Spleen (tissue), 11 donors: ENCODE measurements at regions not wholly inside any gene's neighbourhood (a gene's known extent, or its start where the extent isn't known, plus 50 kb on each side); places are given as distances from the start of the nearest gene placed in this dataset.

ENCODE experiments used
- DNase-seq: peaks from one replicate; pipeline ENCODE4 v3.0.0-alpha.2; 2020
- H3K27ac ChIP-seq, 8 donors: fragments of 200-600 bp; sonication (generic) in 7 of 8; 1 replicate in 4 of 8; 2 replicates in 4 of 8; pipeline versions ENCODE4 v1.5.0 to v1.8.0; 2016 to 2021; ENCODE audit warnings: inconsistent platforms in 4 of 8, mild to moderate bottlenecking in 4 of 8, moderate library complexity in 1 of 8
- H3K27me3 ChIP-seq, 7 donors: fragments of 200-600 bp; sonication (generic) in 6 of 7; replicated peaks in 1 of 7; 1 replicate in 4 of 7; 2 replicates in 3 of 7; pipeline versions ENCODE4 v1.5.0 to v1.8.0; 2016 to 2021; ENCODE audit warnings: inconsistent platforms in 3 of 7, mild to moderate bottlenecking in 1 of 7
- H3K36me3 ChIP-seq, 6 donors: fragments of 200-600 bp; sonication (generic) in 5 of 6; 1 replicate in 4 of 6; 2 replicates in 2 of 6; pipeline versions ENCODE4 v1.5.0 to v1.8.0; 2016 to 2021; ENCODE audit warnings: inconsistent platforms in 2 of 6
- H3K4me1 ChIP-seq, 6 donors: fragments of 200-600 bp; sonication (generic) in 5 of 6; 1 replicate in 3 of 6; 2 replicates in 3 of 6; pipeline versions ENCODE4 v1.5.0 to v1.8.0; 2016 to 2021; ENCODE audit warnings: inconsistent platforms in 3 of 6
- H3K4me3 ChIP-seq, 8 donors: fragments of 200-600 bp; sonication (generic) in 7 of 8; 1 replicate in 4 of 8; 2 replicates in 4 of 8; pipeline versions ENCODE4 v1.5.0 to v1.8.0; 2016 to 2021; ENCODE audit warnings: inconsistent platforms in 4 of 8, mild to moderate bottlenecking in 4 of 8, moderate library complexity in 2 of 8
- H3K9me3 ChIP-seq, 8 donors: fragments of 200-600 bp; sonication (generic) in 7 of 8; 1 replicate in 4 of 8; 2 replicates in 4 of 8; pipeline versions ENCODE4 v1.5.0 to v1.8.0; 2016 to 2021; ENCODE audit warnings: inconsistent platforms in 4 of 8
- POLR2A ChIP-seq, 3 donors: fragments of 450-650 bp; IDR thresholded peaks; one replicate each; pipeline ENCODE4 v1.5.1; 2017; ENCODE audit warnings: antibody characterized with exemption in 3 of 3, mild to moderate bottlenecking in 1 of 3
- POLR2AphosphoS5 ChIP-seq, 3 donors: sonication (generic); formaldehyde crosslinking; IDR thresholded peaks; one replicate each; pipeline ENCODE4 v1.5.1; 2017; ENCODE audit warnings: antibody characterized with exemption in 3 of 3
- WGBS, 5 donors: extraction: QIAGEN DNeasy Blood & Tissue Kit in 3 of 5; methylation state at CpG; one replicate each; pipeline versions ENCODE4 v1.1.5 to v1.1.7; 2013 to 2018; 5-methylcytosine and 5-hydroxymethylcytosine counted together
- intact Hi-C: fragments of 100-400 bp; cut with DNase I; formaldehyde crosslinking; loops from one replicate; pipeline ENCODE4 v1.15.0; 2023; ENCODE audit warnings: low total_unique reads
- TF ChIP-seq, protein P1 (sequence below), 11 experiments: fragments of 200-600 bp in 7 of 11; fragments of 450-650 bp in 4 of 11; sonication (generic) in 4 of 11; IDR thresholded peaks in 8 of 11; conservative IDR thresholded peaks in 3 of 11; 1 replicate in 7 of 11; 2 replicates in 4 of 11; pipeline versions ENCODE4 v1.4.0 to v1.8.0; 2016 to 2021; ENCODE audit warnings: antibody characterized with exemption in 11 of 11, inconsistent platforms in 4 of 11, mild to moderate bottlenecking in 1 of 11
- donor health status: healthy with polysubstance abuse.
- donor health status: DM: no; HTN: no; CAD: no; lungs with moderate emphysema.
- donor health status: DM: no; HTN: no; CAD: no.
- donor health status: Bipolar disorder and iron deficiency.
- donor health status: healthy.
- donor health status: DM: no; HTN: no; CAD: no.
- donor health status: DM: yes; HTN: yes; CAD: no.

DNA sequence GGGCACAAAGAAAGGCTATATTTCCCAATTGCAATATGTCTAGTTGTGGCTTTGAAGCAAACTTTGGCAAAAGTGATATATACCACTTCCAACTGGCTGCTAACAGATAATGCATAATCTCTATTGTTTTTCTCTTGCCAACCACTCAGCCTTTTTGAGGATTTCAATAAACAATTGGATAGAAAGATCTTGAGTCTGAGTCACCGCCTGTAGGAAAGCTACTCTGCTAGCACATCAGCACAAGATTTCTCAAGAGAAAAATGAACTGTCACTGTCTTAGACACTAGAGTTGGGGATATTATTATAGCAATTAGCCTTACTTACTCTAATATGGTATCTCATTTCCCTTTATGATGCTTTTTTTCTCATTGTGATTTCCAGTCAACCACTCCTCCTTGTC, 119.7 kb downstream of the SST start:
- Histone ChIP-seq H3K9me3 (no peaks in the 10 kb centered on the region), H3K27me3 (peaks cover 0 to 27% (median 0%) of the 10 kb centered on the region in 7 donors), H3K27ac (no peak overlapping the region), H3K4me3 (no peak overlapping the region), H3K36me3 (no peaks in the 10 kb centered on the region), H3K4me1 (no peaks in the 10 kb centered on the region)
- 93 to 100% (median 97%) methylated on average over 1 of the region's 1 CpG for WGBS, 5 donors
- DNase-seq = no peak
- intact Hi-C loops = no loop called here
- no peak for TF ChIP-seq POLR2A (IDR thresholded peaks at IDR 0.05)
- TF ChIP-seq, protein P1, sequence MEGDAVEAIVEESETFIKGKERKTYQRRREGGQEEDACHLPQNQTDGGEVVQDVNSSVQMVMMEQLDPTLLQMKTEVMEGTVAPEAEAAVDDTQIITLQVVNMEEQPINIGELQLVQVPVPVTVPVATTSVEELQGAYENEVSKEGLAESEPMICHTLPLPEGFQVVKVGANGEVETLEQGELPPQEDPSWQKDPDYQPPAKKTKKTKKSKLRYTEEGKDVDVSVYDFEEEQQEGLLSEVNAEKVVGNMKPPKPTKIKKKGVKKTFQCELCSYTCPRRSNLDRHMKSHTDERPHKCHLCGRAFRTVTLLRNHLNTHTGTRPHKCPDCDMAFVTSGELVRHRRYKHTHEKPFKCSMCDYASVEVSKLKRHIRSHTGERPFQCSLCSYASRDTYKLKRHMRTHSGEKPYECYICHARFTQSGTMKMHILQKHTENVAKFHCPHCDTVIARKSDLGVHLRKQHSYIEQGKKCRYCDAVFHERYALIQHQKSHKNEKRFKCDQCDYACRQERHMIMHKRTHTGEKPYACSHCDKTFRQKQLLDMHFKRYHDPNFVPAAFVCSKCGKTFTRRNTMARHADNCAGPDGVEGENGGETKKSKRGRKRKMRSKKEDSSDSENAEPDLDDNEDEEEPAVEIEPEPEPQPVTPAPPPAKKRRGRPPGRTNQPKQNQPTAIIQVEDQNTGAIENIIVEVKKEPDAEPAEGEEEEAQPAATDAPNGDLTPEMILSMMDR (IDR thresholded peaks at IDR 0.05 in 8 of 11, conservative IDR thresholded peaks at IDR 0.05 in 3 of 11) = no peak
- TF ChIP-seq POLR2AphosphoS5 (IDR thresholded peaks at IDR 0.05) = no peak

DNA sequence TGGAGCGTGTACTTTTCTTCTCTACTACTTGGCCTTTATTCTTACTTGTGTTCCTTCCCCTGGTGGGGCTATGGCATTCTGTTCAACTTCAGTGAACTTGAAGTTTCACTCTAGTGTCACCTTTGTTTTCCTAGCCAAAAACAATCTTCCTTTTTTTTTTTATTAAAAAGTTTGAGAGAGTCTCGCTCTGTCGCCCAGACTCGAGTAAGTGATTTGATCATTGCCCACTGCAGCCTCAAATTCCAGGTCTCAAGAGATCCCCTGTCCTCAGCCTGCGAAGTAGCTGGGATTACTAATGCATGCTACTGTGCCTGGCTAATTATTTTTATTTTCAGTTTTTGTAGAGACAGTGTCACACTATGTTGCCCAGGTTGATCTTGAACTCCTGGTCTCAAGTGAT, 124.8 kb downstream of the SST start:
- Histone ChIP-seq H3K4me3 (no peak overlapping the region), H3K4me1 (no peaks in the 10 kb centered on the region), H3K27me3 (peaks cover 0 to 15% (median 0%) of the 10 kb centered on the region in 7 donors), H3K27ac (no peak overlapping the region), H3K36me3 (no peaks in the 10 kb centered on the region), H3K9me3 (peaks cover 0 to 6% (median 0%) of the 10 kb centered on the region in 8 donors)
- intact Hi-C loops = no loop called here
- DNase-seq = no peak
- TF ChIP-seq POLR2A (IDR thresholded peaks at IDR 0.05) (no peak), POLR2AphosphoS5 (IDR thresholded peaks at IDR 0.05) (no peak)
- TF ChIP-seq, protein P1 (IDR thresholded peaks at IDR 0.05 in 8 of 11, conservative IDR thresholded peaks at IDR 0.05 in 3 of 11) = no peak
- 85 to 94% (median 89%) methylated on average over 5 of the region's 5 CpGs for WGBS, 5 donors

DNA sequence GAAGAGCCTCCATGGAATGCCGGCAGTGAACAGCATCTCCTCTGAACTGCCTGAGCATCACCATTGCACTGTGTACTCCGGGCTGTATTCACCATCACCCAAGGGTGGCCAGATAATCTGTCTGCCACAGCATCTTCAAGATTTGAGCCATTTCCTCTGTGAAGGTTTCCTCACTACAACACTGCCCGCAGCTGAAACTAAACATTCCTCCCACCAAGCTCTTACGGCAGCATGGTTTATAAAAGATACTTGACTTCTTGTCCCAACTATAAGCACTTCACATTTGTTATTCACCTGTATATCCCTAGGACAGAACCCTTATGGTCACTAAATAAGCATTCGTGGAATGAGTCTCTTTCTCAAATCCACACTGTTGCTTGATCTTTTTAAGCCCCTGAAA, 125.9 kb downstream of the SST start:
- no peaks in the 10 kb centered on the region for H3K36me3 ChIP-seq
- no peak overlapping the region for H3K4me3 ChIP-seq
- DNase-seq = no peak
- peaks cover 0 to 6% (median 0%) of the 10 kb centered on the region in 8 donors for H3K9me3 ChIP-seq
- WGBS, 5 donors = 85 to 90% (median 90%) methylated on average over 5 of the region's 5 CpGs
- intact Hi-C loops = no loop called here
- TF ChIP-seq POLR2A (IDR thresholded peaks at IDR 0.05) (no peak), POLR2AphosphoS5 (IDR thresholded peaks at IDR 0.05) (no peak)
- TF ChIP-seq, protein P1 (IDR thresholded peaks at IDR 0.05 in 8 of 11, conservative IDR thresholded peaks at IDR 0.05 in 3 of 11) = no peak
- H3K27me3 ChIP-seq = peaks cover 0 to 15% (median 0%) of the 10 kb centered on the region in 7 donors
- no peak overlapping the region for H3K27ac ChIP-seq
- no peaks in the 10 kb centered on the region for H3K4me1 ChIP-seq

DNA sequence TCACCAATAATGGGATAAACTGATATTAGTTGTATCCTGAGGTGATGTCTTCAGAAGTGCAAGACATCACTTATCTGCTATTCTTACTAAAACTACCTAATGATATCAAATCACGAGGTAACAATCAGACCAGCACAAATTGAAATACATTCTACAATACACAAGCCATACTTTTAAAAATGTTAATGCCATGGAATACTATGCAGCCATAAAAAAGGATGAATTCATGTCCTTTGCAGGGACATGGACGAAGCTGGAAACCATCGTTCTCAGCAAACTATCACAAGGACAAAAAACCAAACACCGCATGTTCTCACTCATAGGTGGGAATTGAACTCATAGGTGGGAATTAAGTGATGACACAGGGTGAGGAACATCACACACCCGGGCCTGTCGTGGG, 129.3 kb downstream of the SST start:
- TF ChIP-seq POLR2A (IDR thresholded peaks at IDR 0.05) = no peak
- TF ChIP-seq, protein P1 (IDR thresholded peaks at IDR 0.05 in 8 of 11, conservative IDR thresholded peaks at IDR 0.05 in 3 of 11) = no peak
- TF ChIP-seq POLR2AphosphoS5 (IDR thresholded peaks at IDR 0.05) = no peak
- Histone ChIP-seq H3K4me1 (no peaks in the 10 kb centered on the region), H3K9me3 (peaks cover 0 to 6% (median 0%) of the 10 kb centered on the region in 8 donors), H3K36me3 (no peaks in the 10 kb centered on the region), H3K27me3 (peaks cover 0 to 1% (median 0%) of the 10 kb centered on the region in 7 donors), H3K27ac (no peak overlapping the region), H3K4me3 (no peak overlapping the region)
- WGBS, 5 donors = 81 to 91% (median 88%) methylated on average over 6 of the region's 6 CpGs
- no peak for DNase-seq
- intact Hi-C loops = no loop called here
